CD4-positive, alpha-beta T cell treated with Interleukin-1 beta for 1 hour (primary cell): ENCODE measurements at regions not wholly inside any gene's neighbourhood (a gene's known extent, or its start where the extent isn't known, plus 50 kb on each side); places are given as distances from the start of the nearest gene placed in this dataset.
A peak's percentile ranks its signal among the peaks of the same experiment; 100 is the strongest.
"Not testable (repeated sequence)": the region's sequence is repeated elsewhere in the genome, so short reads cannot be mapped to it uniquely, and the experiment has no call there.

Experiments
- DNase-seq, 2 donors: peaks; one replicate each; pipeline ENCODE4 v3.0.0-alpha.2; 2020 to 2022

DNA sequence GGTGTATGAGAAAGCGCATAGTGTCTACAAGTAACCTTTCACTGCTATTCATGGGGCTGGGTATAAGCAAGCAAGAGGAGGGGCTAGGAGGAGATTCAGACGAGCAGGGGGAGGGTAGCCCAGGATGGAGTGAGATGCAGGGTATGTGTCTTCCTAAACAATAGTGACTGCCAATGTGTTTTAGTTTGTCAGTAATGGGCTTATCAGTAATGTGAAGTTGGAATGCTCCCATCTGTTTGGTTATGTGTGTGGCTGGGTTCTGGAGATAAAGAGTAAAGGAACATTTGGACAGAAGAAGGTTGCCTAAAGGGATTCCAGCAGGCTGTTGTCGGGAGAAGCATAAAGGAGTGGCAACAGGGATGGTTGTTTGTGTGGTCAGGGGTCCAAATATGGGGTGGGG, 62.7 kb upstream of the EZR start:
- DNase-seq: not testable (repeated sequence)

GRCh38 chr6:158881276-158881675, 62.1 kb upstream of the EZR start:
- not testable (repeated sequence) for DNase-seq

DNA sequence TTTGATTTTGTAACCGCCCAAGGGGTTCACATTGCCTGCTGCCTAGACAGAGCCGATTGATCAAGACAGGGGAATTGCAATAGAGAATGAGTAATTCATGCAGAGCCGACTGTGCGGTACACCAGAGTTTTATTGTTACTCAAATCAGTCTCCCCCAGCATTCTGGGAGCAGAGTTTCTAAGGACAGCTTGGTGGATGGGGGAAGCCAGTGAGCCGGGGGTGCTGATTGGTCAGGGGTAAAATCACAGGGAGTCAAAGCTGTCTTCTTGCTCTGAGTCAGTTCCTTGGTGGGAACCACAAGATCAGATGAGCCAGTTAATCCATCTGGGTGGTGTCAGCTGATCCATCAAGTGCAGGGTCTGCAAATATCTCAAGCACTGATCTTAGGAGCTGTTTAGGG, 60.0 kb upstream of the EZR start:
- no peak for DNase-seq

DNA sequence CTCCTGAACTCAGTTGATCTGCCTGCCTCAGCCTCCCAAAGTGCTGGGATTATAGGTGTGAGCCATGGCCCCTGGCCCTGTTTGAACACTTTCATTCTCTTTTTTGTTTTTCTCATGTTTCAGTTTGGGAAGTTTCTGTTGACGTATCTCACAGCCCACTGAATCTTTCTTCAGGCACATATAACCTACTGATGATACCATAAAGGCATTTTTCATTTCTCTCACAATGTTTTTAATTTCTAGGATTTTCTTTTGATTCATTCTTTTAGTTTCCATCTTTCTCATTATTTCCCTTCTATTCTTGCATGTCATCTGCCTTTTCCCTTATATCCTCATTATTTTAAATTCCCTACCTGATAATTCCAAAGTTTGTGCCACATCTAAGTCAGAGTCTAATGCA, 58.5 kb upstream of the EZR start:
- no peak for DNase-seq

GRCh38 chr6:158876886-158877285, 57.7 kb upstream of the EZR start:
- DNase-seq: no peak

DNA sequence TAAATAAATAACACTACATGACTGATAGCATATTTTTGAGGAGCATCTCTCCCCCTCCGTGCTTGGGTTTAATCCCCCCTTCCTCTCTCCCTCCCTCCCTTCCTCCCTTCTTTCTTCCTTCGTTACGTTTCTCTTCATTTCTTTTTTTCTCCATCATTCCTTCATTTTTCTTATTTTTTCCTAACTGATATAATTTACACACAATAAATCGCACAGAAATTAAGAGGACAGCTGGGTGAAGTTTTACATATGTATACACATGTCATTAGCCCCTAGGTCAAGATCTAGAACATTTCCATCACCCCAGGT, 51.4 kb upstream of the EZR start:
- DNase-seq: no peak

GRCh38 chr6:158869826-158870648, 50.9 kb upstream of the EZR start:
- peak; percentile 82 to 98 for DNase-seq

GRCh38 chr6:158868890-158869825, 50.0 kb upstream of the EZR start:
- DNase-seq: peak in 1 of 2 donors; percentile 99
